Neural progenitor cell (in vitro differentiated cells): ENCODE measurements at regions not wholly inside any gene's neighbourhood (a gene's known extent, or its start where the extent isn't known, plus 50 kb on each side); places are given as distances from the start of the nearest gene placed in this dataset.

Experiments used
- EZH2 ChIP-seq: fragments of 200-600 bp; sonication (generic); IDR thresholded peaks from 2 replicates; pipeline ENCODE4 v1.6.1; 2017; ENCODE audit warnings: antibody characterized with exemption, mild to moderate bottlenecking, moderate library complexity
- EZH2phosphoT487 ChIP-seq: fragments of 200-600 bp; sonication (generic); IDR thresholded peaks from 2 replicates; pipeline ENCODE4 v1.6.1; 2017; ENCODE audit warnings: antibody characterized with exemption
- TF ChIP-seq, protein P1 (sequence below): fragments of 200-600 bp; sonication (generic); IDR thresholded peaks from 2 replicates; pipeline ENCODE4 v1.5.1; 2017; ENCODE audit warnings: antibody characterized with exemption, mild to moderate bottlenecking

GRCh38 chr17:55845385-55845784 is 94.5 kb downstream of the PCTP start:
- TF ChIP-seq, protein P1, sequence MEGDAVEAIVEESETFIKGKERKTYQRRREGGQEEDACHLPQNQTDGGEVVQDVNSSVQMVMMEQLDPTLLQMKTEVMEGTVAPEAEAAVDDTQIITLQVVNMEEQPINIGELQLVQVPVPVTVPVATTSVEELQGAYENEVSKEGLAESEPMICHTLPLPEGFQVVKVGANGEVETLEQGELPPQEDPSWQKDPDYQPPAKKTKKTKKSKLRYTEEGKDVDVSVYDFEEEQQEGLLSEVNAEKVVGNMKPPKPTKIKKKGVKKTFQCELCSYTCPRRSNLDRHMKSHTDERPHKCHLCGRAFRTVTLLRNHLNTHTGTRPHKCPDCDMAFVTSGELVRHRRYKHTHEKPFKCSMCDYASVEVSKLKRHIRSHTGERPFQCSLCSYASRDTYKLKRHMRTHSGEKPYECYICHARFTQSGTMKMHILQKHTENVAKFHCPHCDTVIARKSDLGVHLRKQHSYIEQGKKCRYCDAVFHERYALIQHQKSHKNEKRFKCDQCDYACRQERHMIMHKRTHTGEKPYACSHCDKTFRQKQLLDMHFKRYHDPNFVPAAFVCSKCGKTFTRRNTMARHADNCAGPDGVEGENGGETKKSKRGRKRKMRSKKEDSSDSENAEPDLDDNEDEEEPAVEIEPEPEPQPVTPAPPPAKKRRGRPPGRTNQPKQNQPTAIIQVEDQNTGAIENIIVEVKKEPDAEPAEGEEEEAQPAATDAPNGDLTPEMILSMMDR, result peak; percentile 84
- TF ChIP-seq EZH2 (no peak), EZH2phosphoT487 (no peak)
